ENCODE measurements at regions not wholly inside any gene's neighbourhood (a gene's known extent, or its start where the extent isn't known, plus 50 kb on each side); places are given as distances from the start of the nearest gene placed in this dataset.

- DNase-seq (ENCODE audit: low spot score in 2 of 2): no peak
- intact Hi-C loops (cut with DNase I; ENCODE audit: low total_unique reads): no loop called here
- TF ChIP-seq POLR2A (IDR thresholded peaks at IDR 0.05) (no peak), CTCF (IDR thresholded peaks at IDR 0.05) (no peak)
- no peak overlapping the region for H3K4me3 ChIP-seq (ENCODE audit: low read depth, poor library complexity, severe bottlenecking)
Measured at GRCh38 chr3:168552251-168552650, 456.5 kb upstream of the GOLIM4 start.

DNA sequence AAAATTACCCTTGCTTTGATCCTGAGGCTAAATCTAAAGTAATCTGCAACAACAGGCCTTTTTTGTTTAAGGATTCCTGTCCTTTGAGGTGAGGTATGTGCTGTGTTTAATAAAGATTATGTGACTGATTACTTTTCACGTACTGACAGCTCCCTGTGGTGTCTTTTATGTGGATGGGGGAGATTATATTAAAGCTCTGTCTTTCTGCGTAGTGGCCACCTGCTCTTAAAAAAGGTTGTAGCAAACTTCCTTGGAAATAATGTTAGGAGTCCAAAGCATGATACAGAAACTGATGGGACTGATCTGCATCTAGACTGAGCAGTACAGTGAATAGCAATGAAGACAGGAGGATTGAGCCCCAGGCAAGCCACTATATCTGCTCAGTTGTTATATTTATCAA lies 453.0 kb upstream of the GOLIM4 start:
- intact Hi-C loops (cut with DNase I; ENCODE audit: low total_unique reads): no loop called here
- TF ChIP-seq CTCF (IDR thresholded peaks at IDR 0.05) (no peak), POLR2A (IDR thresholded peaks at IDR 0.05) (no peak)

DNA sequence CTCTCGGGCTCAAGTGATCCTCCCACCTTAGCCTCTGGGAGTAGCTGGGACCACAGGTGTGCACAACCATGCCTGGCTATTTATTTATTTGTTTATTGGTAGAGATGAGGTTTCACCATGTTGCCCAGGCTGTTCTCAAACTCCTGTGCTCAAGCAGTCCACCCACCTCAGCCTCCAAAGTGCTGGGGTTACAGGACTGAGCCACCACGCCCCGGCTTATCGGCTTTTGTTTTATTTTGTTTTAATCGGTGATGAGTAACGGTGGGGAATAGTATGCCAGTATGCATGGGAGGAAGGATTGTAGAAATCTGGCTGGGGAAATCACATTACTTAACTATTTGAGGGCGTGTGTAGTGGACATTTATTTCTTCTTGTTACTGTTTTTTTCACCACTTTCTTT lies 451.0 kb upstream of the GOLIM4 start:
- 88 to 90% methylated on average over 7 of the region's 7 CpGs for WGBS, 2 donors
- H3K4me3 ChIP-seq (ENCODE audit: low read depth, poor library complexity, severe bottlenecking): no peak overlapping the region
- TF ChIP-seq POLR2A (IDR thresholded peaks at IDR 0.05) (no peak), CTCF (IDR thresholded peaks at IDR 0.05) (no peak)
- DNase-seq (ENCODE audit: low spot score in 2 of 2): no peak
- intact Hi-C loops (cut with DNase I; ENCODE audit: low total_unique reads): no loop called here

More for the DNA sequence above, 453.0 kb upstream of the GOLIM4 start:
- no peak for DNase-seq (ENCODE audit: low spot score in 2 of 2)
- no peak overlapping the region for H3K4me3 ChIP-seq (ENCODE audit: low read depth, poor library complexity, severe bottlenecking)
- WGBS, 2 donors: 35 to 37% methylated on average over 2 of the region's 2 CpGs

- intact Hi-C loops (cut with DNase I; ENCODE audit: low total_unique reads): no loop called here
- TF ChIP-seq CTCF (IDR thresholded peaks at IDR 0.05) (no peak), POLR2A (IDR thresholded peaks at IDR 0.05) (no peak)
- 35 to 42% methylated on average over 1 of the region's 1 CpG for WGBS, 2 donors
- no peak for DNase-seq (ENCODE audit: low spot score in 2 of 2)
- no peak overlapping the region for H3K4me3 ChIP-seq (ENCODE audit: low read depth, poor library complexity, severe bottlenecking)
Measured at GRCh38 chr3:168545591-168545990, 449.9 kb upstream of the GOLIM4 start.

DNA sequence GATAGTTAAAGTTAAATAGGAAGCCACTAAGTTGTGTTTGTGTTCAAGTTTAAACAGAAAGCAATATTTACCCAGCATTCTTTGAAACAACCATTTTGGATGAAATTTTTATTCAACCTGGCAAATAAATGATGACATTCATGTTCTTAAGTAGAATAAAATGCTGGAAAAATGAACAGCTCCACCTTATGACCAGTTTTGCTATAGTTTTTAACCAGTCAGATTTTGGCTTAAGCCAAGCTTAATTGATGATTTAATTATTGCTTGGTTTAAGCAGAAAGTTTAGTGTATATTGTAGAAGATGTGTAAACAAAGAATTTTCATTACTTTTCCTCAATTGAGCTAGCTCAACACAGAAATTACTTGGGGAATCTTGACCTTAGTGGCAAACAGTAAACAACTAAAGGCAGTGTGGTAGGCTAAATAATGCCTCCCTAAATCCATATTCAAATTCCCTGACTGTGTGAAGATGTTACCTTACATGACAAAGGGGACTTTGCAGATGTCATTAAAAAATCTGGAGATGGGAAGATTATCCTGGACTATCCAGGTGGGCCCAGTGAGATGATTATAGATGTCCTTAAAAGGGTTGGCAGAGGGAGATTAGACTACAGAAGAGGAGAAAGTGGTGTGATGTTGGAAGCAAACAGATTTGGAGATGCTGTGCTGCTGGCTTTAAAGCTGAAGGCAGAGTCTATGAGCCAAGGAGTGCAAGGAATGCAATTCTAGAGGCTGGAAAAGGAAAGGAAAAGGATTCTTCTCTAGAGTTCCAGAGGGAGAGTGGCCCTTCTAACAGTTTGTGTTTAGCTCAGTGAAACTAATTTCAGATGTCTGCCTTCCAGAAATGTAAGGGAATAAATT lies 448.6 kb upstream of the GOLIM4 start:
- no peak overlapping the region for H3K4me3 ChIP-seq (ENCODE audit: low read depth, poor library complexity, severe bottlenecking)
- TF ChIP-seq POLR2A (IDR thresholded peaks at IDR 0.05): no peak
- TF ChIP-seq CTCF (IDR thresholded peaks at IDR 0.05): no peak
- intact Hi-C loops (cut with DNase I; ENCODE audit: low total_unique reads): no loop called here
- no peak for DNase-seq (ENCODE audit: low spot score in 2 of 2)

GRCh38 chr3:168540726-168541125 lies 445.0 kb upstream of the GOLIM4 start:
- DNase-seq (ENCODE audit: low spot score in 2 of 2): no peak
- intact Hi-C loops (cut with DNase I; ENCODE audit: low total_unique reads): no loop called here
- 24 to 25% methylated on average over 2 of the region's 2 CpGs for WGBS, 2 donors

More at GRCh38 chr3:168540726-168541125, 445.0 kb upstream of the GOLIM4 start:
- TF ChIP-seq CTCF (IDR thresholded peaks at IDR 0.05): no peak
- no peak overlapping the region for H3K4me3 ChIP-seq (ENCODE audit: low read depth, poor library complexity, severe bottlenecking)
